Ovary (tissue), 3 donors: ENCODE measurements at regions not wholly inside any gene's neighbourhood (a gene's known extent, or its start where the extent isn't known, plus 50 kb on each side); places are given as distances from the start of the nearest gene placed in this dataset.

Experiments used
- EP300 ChIP-seq: sonication (generic); formaldehyde crosslinking; IDR thresholded peaks from one replicate; pipeline ENCODE4 v1.6.1; 2017; ENCODE audit warnings: antibody characterized with exemption
- TF ChIP-seq, protein P1 (sequence below), 3 donors: fragments of 450-650 bp in 2 of 3; fragments of 200-600 bp in 1 of 3; IDR thresholded peaks; one replicate each; pipeline versions ENCODE4 v1.5.1 to v1.8.0; 2016 to 2022; ENCODE audit warnings: antibody characterized with exemption in 3 of 3, mild to moderate bottlenecking in 1 of 3
- donor health status: DM: no; HTN: no; CAD: no.

DNA sequence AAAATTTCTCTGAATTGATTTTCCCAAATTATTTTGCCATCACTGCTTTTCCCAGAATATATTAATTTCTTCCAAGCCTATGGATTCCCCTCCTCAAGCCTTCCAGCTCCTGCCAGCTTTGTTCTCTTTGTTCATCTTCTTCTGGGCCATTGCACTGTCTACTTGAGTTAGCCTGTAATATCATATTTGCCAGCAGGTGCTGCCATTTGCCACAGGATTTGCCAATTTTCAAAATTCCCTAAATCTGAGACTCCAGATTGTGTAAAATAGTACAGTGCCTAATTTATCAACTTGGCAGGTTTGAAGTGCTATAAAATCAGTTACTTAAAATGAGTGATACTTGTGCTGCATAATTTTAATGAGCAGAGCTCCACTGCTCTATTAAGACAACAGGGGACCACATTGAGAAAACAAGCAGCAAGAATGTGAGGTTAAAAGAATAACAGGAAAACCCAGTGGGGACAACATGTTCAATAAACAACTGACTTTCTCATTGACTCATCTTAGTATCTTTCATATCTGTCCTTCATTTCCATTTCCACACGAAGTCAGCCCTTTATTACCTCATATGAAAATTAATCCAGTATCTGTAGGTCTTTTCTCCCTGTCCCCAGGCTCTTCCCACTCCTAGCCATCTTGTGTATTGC, 84.6 kb upstream of the CCDC196 start:
- no peak for TF ChIP-seq EP300
- TF ChIP-seq, protein P1, sequence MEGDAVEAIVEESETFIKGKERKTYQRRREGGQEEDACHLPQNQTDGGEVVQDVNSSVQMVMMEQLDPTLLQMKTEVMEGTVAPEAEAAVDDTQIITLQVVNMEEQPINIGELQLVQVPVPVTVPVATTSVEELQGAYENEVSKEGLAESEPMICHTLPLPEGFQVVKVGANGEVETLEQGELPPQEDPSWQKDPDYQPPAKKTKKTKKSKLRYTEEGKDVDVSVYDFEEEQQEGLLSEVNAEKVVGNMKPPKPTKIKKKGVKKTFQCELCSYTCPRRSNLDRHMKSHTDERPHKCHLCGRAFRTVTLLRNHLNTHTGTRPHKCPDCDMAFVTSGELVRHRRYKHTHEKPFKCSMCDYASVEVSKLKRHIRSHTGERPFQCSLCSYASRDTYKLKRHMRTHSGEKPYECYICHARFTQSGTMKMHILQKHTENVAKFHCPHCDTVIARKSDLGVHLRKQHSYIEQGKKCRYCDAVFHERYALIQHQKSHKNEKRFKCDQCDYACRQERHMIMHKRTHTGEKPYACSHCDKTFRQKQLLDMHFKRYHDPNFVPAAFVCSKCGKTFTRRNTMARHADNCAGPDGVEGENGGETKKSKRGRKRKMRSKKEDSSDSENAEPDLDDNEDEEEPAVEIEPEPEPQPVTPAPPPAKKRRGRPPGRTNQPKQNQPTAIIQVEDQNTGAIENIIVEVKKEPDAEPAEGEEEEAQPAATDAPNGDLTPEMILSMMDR (IDR thresholded peaks at IDR 0.05), result no peak
